GM13976 (cell line): ENCODE measurements at regions not wholly inside any gene's neighbourhood (a gene's known extent, or its start where the extent isn't known, plus 50 kb on each side); places are given as distances from the start of the nearest gene placed in this dataset.

ENCODE experiments used
- DNase-seq: peaks from one replicate; pipeline ENCODE4 v3.0.0; 2012; ENCODE audit warnings: low spot score
- CTCF ChIP-seq: IDR thresholded peaks from 2 replicates; pipeline ENCODE4 v1.5.1; 2012; ENCODE audit warnings: borderline replicate concordance, mild to moderate bottlenecking; ENCODE audit not compliant: insufficient read depth; ENCODE audit errors: extremely low read depth, missing control alignments, control extremely low read depth
- in situ Hi-C: fragments of 300-500 bp; cut with MboI; formaldehyde crosslinking; loops from one replicate; pipeline ENCODE4 v1.12.0; 2022; ENCODE audit warnings: low sequenced_read_pairs, mixed read lengths, inconsistent platforms; ENCODE audit not compliant: unreplicated experiment

DNA sequence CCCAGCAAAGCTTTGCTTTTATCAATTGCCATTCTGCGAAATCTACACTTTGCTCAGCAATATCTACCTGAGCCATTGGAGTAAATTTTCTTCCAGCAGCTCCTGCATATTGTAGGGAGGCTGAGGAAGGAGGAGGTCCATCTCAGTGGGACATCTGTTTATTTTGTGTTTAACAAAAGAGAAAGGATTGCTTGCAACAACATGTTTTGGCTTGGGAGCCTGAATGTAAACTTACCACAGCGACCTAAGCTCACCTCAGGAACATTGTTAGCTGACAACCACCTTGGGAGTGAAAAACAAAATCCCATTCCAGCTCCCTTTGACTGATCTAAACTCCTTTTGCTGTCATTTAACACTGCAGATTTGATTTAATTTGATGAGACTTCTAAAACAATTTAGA, 356.1 kb downstream of the SS18 start:
- DNase-seq: no peak
- TF ChIP-seq CTCF: no peak
- in situ Hi-C loops: no loop called here

- DNase-seq: no peak
- in situ Hi-C loops: no loop called here
- TF ChIP-seq CTCF: no peak
Measured at GRCh38 chr18:25732862-25733261, 357.6 kb downstream of the SS18 start.

DNA sequence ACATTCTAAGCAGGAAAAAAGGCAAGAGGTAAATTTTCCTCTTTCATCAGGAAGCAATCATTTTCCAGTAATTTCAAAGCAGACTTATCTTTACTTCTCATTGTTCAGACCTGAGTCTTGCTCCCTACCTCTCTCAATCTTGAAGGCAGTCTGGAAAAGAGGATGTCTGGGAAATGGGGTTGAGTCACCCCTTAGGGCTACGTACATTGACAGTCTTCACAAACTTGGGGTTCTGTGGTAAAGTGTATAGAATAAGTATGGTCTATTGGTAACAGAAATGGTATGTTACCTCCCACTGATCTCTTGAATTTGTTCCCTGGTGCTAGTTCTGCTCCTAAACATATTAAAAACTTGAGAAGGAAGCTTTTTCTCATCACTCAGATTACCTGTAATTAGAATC, 361.3 kb downstream of the SS18 start:
- DNase-seq: no peak
- in situ Hi-C loops: no loop called here
- TF ChIP-seq CTCF: no peak

GRCh38 chr18:25727281-25727985, 363.0 kb downstream of the SS18 start:
- in situ Hi-C loops: no loop called here
- no peak for DNase-seq
- no peak for TF ChIP-seq CTCF

DNA sequence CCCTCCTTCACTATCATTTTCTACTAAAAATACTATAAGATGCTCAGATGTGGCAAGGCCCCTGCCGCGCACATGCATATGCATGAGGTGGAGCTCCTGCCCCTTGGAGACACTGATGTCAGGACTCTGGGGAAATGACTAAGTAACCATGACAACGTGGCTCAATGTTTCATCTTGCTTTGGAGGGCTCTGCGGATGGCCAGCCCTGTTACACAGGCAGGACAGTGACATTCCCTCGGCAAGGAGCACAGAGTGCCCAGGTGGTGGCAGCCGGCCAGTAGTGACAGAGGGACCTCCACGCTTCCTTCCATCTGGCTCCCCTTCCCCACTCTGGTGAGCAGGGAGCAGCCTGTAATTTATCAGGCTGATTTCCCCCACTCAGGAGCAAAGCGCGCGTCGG, 364.1 kb downstream of the SS18 start:
- no peak for TF ChIP-seq CTCF
- DNase-seq: no peak
- in situ Hi-C loops: no loop called here

DNA sequence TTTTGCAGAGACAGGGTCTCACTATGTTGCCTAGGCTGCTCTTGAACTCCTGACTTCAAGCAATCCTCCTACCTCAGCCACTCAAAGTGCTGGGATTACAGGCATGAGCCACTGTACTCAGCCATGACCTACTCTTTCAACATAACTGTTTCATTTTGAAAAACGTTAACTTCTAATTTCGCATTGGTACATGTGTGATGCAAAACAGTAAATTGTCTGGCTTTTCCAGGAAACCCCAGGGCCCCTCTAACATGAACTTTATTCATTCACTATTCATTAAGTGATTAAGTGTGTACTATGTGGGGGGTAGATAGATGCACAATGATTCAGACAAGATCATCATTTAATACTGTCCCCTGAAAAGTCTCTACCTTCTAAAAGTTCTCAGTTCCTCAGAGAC, 364.9 kb downstream of the SS18 start:
- DNase-seq: no peak
- no peak for TF ChIP-seq CTCF
- in situ Hi-C loops: no loop called here
